ENCODE measurements at regions not wholly inside any gene's neighbourhood (a gene's known extent, or its start where the extent isn't known, plus 50 kb on each side); places are given as distances from the start of the nearest gene placed in this dataset.
"Not testable (repeated sequence)": the region's sequence is repeated elsewhere in the genome, so short reads cannot be mapped to it uniquely, and the experiment has no call there.

DNA sequence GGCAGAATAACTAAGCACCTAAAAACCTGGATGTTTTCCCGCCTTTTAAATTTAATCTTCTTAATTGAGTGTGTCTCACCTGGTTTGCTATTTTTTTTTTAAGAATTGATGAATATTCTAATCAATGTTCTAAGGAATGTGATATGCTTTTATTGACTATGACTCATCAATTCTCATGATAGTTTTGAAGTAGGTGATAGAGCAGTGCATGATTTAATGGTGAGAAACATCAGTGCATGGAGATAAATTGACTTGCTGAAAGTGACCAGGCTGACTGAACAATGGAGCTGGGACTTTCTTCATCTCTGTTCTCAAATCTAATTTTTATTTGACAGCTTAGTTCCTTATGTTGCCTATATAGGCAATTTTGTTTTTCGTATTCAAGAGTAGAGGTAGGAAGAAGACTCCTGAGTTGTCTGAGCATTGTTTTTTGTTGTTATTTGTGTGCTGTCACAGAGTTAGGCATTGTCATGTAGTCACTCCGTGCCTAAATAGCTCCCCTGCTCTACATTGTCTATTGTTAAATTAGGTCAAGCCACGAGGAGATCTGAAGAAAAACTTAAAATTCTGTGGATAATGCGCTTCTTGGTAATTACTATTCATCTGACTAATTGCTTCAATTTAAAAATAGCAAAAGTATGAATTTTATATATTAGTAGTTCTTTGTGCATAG is 59.0 kb upstream of the NUTM2F start:
- H3K36me3 Mint-ChIP-seq (ENCODE audit: low read depth); H3K27me3 Mint-ChIP-seq; H3K4me3 Mint-ChIP-seq; H3K27ac Mint-ChIP-seq; H3K9me3 Mint-ChIP-seq: not testable (repeated sequence)
- peaks cover 37% of the 10 kb centered on the region for H3K4me1 Mint-ChIP-seq (ENCODE audit: low read depth)

DNA sequence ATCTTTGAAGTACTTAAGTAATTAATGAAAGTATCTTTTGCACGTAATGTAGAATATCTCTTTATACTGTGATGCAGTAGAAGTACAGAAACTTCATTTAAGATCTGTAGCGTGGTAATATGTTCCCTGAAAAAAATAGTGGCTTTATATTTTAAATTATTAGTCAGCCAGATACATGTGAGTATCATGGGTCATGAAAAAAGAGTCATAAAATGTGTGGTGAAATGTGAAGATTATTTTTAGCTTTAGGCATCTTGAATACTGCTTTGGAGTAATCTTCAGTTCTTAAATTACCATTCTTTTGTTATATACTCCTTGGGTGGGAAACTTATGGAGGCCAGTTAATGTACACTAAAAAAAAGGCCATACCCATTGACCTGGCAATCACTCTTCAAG is 59.6 kb upstream of the NUTM2F start:
- not testable (repeated sequence) for H3K36me3 Mint-ChIP-seq (ENCODE audit: low read depth); H3K4me3 Mint-ChIP-seq; H3K27ac Mint-ChIP-seq; H3K9me3 Mint-ChIP-seq; H3K27me3 Mint-ChIP-seq
- H3K4me1 Mint-ChIP-seq (ENCODE audit: low read depth) = peaks cover 37% of the 10 kb centered on the region

DNA sequence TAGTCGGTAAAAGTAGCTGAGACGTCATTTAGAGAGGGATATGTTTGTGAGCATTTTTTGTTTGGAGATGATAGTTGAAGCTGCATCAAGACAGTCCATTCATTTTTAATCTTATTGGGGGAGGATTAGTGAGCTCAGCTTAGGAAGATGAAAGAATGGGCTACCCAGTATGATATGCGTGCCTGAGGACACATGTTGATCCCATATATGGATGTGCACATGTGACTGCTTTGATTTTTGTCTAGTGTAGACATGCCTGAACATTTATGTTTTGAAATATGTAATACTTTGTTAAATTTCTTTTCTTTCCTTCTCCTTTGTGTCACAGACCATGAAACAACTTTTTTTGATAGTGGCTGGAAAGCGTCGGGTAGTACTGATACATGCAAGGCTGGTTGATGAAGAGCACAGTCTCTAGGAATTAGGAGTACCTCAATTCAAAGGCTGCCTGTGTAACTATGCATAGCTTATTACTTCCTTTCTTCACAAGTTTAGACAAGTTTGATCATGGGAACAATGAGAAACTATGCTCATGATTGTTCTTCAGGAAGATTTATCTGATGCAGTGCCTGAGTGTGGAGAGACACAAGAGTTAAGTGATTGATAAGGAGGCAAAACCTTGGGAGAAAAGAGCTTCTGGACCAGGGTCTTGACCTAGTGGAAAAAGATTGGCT is 62.1 kb upstream of the NUTM2F start:
- not testable (repeated sequence) for H3K36me3 Mint-ChIP-seq (ENCODE audit: low read depth); H3K27ac Mint-ChIP-seq; H3K4me3 Mint-ChIP-seq; H3K9me3 Mint-ChIP-seq; H3K27me3 Mint-ChIP-seq
- H3K4me1 Mint-ChIP-seq (ENCODE audit: low read depth) = peaks cover 30% of the 10 kb centered on the region

DNA sequence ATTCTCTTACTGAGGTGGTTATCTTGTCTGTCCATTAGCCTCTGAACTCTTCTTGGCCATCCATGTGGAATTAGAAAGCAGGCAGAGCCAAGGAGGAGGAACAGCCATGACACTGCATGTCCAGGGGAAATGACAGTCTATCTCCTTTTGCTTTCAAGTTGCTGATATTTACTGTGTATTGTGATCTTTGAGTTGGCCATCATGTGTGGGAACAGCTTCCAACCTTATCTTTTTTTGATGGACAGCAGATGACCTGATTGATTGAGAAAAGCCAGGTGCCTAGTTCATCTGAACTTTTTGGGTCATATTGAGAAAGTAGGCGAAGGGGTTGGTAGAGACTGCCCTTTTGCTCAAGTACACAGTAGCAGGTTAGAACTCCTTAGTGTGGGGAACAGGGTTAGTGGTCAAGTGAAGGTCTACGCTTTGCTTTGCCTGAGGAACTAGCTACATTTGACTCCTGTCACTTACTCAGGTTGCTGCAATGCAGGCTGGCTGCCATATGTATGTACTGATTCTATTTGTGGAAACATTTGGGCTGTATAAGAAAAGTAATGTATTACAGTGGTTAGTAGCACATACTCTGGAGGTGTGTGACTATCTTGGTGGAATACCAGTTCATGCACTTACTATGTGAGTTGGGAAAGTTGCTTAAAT is 64.7 kb upstream of the NUTM2F start:
- H3K4me1 Mint-ChIP-seq (ENCODE audit: low read depth) = peaks cover 24% of the 10 kb centered on the region
- H3K4me3 Mint-ChIP-seq, H3K27ac Mint-ChIP-seq, H3K27me3 Mint-ChIP-seq, H3K9me3 Mint-ChIP-seq: not testable (repeated sequence)
- peaks cover 11% of the 10 kb centered on the region for H3K36me3 Mint-ChIP-seq (ENCODE audit: low read depth)

DNA sequence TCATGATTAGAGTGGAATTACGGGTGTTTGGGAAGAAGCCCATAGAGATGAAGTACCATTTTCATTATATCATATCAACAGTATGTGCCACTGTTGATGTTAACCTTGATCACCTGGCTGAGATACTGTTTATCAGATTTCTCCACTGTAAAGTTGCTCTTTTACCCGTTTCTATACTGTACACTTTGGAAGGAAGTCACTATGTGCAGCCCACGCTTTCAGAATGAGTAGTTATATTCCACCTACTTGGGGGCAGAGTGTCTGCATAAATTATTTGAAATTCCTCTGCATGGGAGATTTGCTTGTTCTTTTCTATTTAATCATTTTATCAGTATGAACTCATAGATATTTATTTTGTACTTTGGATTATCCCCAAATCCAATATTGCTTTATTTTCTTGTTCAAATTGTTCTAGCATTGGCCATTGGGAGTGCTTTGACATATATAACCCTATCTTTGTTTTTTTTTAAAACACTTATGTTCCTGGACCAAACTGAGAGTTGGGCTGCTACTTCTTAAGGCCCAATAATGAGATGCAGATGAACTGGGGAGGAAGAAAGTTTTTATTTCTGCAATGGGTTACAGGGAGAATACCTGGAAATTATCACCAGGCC is 69.4 kb upstream of the NUTM2F start:
- Mint-ChIP-seq H3K27ac (peak overlapping the region; percentile 56), H3K36me3 (ENCODE audit: low read depth) (peaks cover 17% of the 10 kb centered on the region), H3K4me1 (ENCODE audit: low read depth) (peaks cover 35% of the 10 kb centered on the region), H3K4me3 (peak overlapping the region; percentile 28)
- H3K27me3 Mint-ChIP-seq, H3K9me3 Mint-ChIP-seq: not testable (repeated sequence)

DNA sequence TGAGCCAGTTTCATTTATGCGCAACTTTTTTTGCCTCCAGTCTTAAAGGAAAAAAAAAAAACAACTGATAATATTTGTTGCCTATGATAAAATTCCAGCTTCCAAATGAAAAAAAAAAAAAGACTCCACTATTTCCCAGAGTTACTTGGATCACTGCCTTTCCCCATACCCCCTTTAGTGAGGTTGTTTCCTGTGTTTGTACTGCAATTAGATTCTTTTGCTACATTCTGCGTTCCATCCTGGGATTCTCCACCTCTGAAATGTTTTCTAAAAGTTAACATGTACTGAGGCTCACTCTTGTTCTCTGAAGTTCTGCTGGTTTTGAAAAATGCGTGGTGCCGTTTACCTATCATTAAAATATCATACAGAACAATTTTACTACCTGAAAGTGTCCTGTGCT is 72.0 kb upstream of the NUTM2F start:
- H3K27ac Mint-ChIP-seq, H3K27me3 Mint-ChIP-seq: not testable (repeated sequence)

DNA sequence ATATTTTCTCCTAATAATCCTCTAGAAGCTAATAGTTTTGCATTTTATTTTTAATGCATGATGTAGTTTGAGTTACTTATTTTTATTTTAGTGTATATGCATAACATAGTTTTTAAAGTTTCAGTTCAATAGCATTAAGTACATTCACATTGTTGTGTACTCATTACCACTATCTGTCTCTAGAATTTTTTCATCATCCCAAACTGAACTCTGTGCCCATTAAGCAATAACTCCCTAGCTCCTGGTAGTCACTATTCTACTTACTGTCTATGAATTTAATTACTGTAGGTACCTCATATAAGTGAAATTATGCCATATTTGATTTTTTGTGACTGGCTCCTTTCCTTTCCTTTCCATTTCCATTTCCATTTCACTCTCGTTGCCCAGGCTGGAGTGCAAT is 74.4 kb upstream of the NUTM2F start:
- H3K9me3 Mint-ChIP-seq, H3K27ac Mint-ChIP-seq, H3K4me3 Mint-ChIP-seq, H3K27me3 Mint-ChIP-seq: not testable (repeated sequence)
- Mint-ChIP-seq H3K4me1 (ENCODE audit: low read depth) (peaks cover 23% of the 10 kb centered on the region), H3K36me3 (ENCODE audit: low read depth) (peaks cover 14% of the 10 kb centered on the region)

More for the DNA sequence above, 72.0 kb upstream of the NUTM2F start:
- Mint-ChIP-seq H3K36me3 (ENCODE audit: low read depth) (peaks cover 17% of the 10 kb centered on the region), H3K4me1 (ENCODE audit: low read depth) (peaks cover 34% of the 10 kb centered on the region)
- H3K9me3 Mint-ChIP-seq, H3K4me3 Mint-ChIP-seq: not testable (repeated sequence)

DNA sequence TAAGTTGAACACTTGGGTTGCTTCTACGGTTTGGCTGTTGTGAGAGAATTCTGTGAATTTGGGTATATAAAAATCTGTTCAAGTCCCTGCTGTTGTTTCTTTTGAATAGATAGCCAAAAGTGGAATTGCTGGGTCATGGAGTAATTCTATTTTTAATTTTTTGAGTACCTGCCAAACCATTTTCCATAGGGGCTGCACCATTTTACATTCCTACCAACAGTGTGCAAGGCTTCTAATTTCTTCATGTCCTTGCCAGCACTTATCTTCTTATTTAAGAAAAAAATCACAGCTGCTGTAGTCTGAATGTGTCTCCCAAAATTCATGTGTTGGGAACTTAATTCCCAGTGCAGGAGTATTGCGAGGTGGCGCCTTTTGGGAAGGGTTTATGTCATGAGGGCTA is 75.1 kb upstream of the NUTM2F start:
- H3K27ac Mint-ChIP-seq, H3K9me3 Mint-ChIP-seq, H3K27me3 Mint-ChIP-seq, H3K4me3 Mint-ChIP-seq: not testable (repeated sequence)
- peaks cover 14% of the 10 kb centered on the region for H3K36me3 Mint-ChIP-seq (ENCODE audit: low read depth)
- H3K4me1 Mint-ChIP-seq (ENCODE audit: low read depth) = peaks cover 18% of the 10 kb centered on the region

DNA sequence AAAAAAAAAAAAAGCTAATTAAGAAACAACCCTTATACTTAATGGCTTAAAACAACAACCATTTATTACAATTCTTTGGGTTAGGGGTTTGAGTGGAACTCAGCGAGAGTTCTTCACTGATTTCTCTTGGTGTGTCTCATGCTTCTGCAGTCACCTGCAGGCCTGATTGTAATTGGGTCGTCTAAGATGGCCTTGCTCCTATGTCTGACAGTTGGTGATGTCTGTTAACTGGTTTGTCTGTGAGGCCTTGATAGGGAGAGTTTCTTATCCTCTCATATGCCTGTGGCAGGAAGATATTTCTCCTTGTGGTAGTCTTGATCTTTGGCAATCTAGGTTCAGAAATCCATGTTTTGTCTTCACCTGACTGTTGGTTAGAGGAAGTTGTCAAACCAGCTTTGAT is 85.2 kb upstream of the NUTM2F start:
- H3K27me3 Mint-ChIP-seq; H3K9me3 Mint-ChIP-seq; H3K27ac Mint-ChIP-seq; H3K4me3 Mint-ChIP-seq; H3K36me3 Mint-ChIP-seq (ENCODE audit: low read depth): not testable (repeated sequence)
- peaks cover 26% of the 10 kb centered on the region for H3K4me1 Mint-ChIP-seq (ENCODE audit: low read depth)

DNA sequence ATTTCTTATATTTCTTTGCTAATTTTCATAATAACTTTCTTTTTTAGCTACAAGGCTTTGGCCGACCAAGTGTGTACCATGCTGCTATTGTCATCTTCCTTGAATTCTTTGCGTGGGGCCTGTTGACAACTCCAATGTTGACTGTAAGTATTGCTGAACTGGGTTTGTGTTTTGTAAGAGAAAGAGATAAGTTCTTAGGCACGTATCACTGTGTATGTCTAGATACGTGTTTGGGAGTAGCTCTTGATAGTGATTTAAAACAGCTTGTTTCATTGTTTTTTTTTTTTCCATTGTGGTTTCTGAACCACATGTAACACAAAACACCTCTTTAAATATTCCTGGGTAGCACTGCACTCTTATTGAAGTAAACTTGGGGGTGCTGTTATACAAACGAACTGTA is 86.7 kb upstream of the NUTM2F start:
- H3K4me3 Mint-ChIP-seq; H3K27me3 Mint-ChIP-seq; H3K36me3 Mint-ChIP-seq (ENCODE audit: low read depth); H3K27ac Mint-ChIP-seq; H3K9me3 Mint-ChIP-seq: not testable (repeated sequence)
- peaks cover 19% of the 10 kb centered on the region for H3K4me1 Mint-ChIP-seq (ENCODE audit: low read depth)

DNA sequence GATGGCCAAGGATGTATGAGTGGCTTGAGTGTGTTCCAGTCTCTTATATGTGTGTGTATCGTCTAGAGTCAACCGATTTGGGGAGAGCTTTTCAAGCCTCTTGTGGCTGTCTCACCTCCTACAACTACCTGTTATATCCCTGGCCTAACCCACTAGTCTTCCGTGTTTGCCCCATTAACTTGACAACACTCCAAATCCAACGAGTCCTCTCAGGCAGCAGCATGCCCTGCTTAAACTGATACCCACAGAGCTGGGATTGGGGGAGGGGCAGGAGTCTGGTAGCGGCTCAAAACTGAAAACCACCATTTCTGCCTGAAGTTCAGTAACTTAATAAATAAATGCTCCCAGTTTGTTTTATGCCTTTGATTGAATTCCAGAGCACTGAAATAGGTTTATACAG is 91.7 kb upstream of the NUTM2F start:
- H3K9me3 Mint-ChIP-seq; H3K4me1 Mint-ChIP-seq (ENCODE audit: low read depth); H3K4me3 Mint-ChIP-seq; H3K27ac Mint-ChIP-seq; H3K36me3 Mint-ChIP-seq (ENCODE audit: low read depth); H3K27me3 Mint-ChIP-seq: not testable (repeated sequence)

DNA sequence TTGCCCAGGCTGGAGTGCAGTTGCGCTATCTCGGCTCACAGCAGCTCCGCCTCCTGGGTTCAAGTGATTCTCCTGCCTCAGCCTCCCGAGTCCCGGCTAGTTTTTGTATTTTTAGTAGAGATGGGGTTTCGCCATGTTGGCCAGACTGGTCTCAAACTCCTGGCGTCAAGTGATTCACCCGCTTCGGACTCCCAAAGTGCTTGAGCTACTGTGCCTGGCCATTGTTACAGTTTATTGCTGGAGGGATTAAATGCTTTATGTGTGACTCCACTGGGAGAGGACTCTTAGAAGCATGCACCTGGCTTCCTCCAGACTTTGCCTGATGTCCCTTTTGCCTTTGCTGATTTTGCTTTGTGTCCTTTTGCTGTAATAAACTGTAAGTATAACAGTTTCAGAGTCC is 93.5 kb upstream of the NUTM2F start:
- not testable (repeated sequence) for H3K4me3 Mint-ChIP-seq; H3K36me3 Mint-ChIP-seq (ENCODE audit: low read depth); H3K9me3 Mint-ChIP-seq; H3K4me1 Mint-ChIP-seq (ENCODE audit: low read depth); H3K27ac Mint-ChIP-seq; H3K27me3 Mint-ChIP-seq

DNA sequence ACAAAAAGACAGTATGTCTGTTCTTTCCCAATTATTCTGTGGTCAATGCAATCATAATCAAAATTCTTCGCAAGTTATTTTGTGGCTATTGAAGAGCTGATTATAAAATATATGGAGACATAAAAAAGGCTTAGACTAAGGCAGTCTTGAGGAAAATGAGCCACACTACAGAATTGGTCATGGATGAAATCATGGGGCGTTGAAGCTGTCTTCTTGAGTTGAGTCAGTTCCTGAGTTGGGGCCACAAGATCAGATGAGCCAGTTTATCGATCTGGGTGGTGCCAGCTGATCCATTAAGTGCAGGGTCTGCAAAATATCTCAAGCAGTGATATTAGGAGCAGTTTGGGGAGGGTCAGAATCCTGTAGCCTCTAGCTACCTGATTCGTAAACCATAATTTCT is 96.9 kb upstream of the NUTM2F start:
- not testable (repeated sequence) for H3K27me3 Mint-ChIP-seq; H3K27ac Mint-ChIP-seq; H3K36me3 Mint-ChIP-seq (ENCODE audit: low read depth); H3K4me1 Mint-ChIP-seq (ENCODE audit: low read depth); H3K9me3 Mint-ChIP-seq; H3K4me3 Mint-ChIP-seq

DNA sequence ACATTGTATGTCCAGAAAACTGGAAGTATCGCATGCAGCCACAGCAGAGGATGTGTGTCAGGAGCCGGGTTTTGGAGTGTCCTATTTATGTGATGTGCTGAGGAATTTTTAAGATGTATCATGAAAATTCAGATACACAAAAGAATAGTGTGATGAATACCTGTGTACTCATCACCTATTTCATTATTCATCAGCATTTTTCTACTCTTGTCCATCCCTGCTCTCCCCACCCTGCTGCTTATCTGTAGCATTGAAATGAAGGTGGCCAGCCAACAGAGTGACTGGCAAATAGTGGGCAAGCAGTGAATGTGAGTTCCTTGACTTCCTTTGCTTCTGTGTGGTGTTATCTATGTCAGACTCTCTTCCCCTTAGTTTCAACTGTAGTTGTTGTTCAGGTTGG is 108.7 kb upstream of the NUTM2F start:
- not testable (repeated sequence) for H3K27me3 Mint-ChIP-seq; H3K27ac Mint-ChIP-seq; H3K4me3 Mint-ChIP-seq; H3K9me3 Mint-ChIP-seq; H3K4me1 Mint-ChIP-seq (ENCODE audit: low read depth)
- peaks cover 29% of the 10 kb centered on the region for H3K36me3 Mint-ChIP-seq (ENCODE audit: low read depth)

DNA sequence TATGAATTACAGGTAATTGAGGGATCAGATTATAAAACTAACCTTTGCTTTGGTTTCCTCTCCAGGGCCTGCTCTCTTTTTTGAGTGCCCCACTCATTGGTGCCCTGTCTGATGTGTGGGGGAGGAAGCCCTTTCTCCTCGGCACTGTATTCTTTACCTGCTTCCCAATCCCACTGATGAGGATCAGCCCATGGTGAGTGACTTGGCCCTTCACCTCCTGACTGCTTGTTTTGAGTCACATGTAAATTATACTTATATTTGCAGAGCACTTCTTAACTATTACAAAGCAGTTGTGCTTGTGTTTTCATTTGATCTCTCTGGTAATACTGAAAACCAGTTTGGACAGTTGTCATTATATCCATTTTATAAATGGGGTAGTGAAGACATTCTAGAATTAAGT is 109.9 kb upstream of the NUTM2F start:
- not testable (repeated sequence) for H3K27me3 Mint-ChIP-seq; H3K9me3 Mint-ChIP-seq; H3K4me3 Mint-ChIP-seq; H3K4me1 Mint-ChIP-seq (ENCODE audit: low read depth); H3K27ac Mint-ChIP-seq
- peaks cover 36% of the 10 kb centered on the region for H3K36me3 Mint-ChIP-seq (ENCODE audit: low read depth)

DNA sequence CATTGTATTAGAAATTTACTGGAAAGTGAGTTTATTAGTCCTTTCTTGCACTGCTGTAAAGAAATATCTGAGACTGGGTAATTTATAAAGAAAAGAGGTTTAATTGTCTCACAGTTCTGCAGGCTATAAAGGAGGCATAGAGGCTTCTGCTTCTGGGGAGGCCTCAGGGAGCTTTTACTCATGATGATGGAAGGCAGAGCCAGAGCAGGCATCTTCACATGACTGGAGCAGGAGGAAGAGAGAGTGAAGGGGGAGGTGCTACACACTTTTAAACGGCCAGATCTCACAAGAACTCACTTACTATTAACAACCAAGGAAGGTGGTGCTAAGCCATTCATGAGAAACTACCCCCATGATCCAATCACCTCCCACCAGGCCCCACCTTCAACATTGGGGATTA is 112.7 kb upstream of the NUTM2F start:
- H3K27me3 Mint-ChIP-seq; H3K4me3 Mint-ChIP-seq; H3K9me3 Mint-ChIP-seq; H3K27ac Mint-ChIP-seq; H3K4me1 Mint-ChIP-seq (ENCODE audit: low read depth): not testable (repeated sequence)
- H3K36me3 Mint-ChIP-seq (ENCODE audit: low read depth) = peaks cover 46% of the 10 kb centered on the region
